ENCODE measurements at regions not wholly inside any gene's neighbourhood (a gene's known extent, or its start where the extent isn't known, plus 50 kb on each side); places are given as distances from the start of the nearest gene placed in this dataset.

DNA sequence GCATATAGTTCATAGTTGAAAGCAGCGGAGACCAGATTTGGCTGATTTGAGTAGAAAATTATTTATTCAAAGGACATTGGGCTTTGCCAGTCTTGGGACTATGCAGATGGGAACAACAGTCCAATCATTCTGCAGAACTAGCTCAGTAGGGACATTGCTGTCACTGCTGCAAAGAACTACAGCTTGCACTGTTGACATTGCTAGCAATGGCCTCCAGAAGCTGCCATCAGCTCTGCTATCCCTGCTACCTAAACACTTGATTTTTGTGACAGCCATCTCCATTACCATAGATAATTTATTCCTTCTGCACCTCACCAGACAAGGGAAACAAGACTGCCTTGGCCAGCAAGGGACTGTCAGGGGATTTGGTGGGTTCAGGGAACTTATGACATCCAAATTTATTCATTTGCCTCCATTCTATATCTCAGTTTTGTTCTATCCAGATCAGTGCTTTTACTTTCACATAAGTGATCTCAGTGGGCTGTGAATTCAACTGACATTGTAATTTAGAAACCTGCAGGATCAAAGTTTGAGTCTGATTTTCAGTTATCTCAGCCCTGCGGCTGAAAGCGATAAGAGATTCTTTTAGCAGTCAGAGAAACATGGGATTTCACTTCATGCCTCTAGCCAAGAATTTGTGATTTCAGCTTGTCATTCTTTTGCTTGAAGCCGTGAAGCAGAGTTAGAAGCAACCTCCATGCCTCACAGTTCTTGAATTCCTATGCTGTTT is 136.7 kb upstream of the FBXO33 start:
- no peak for DNase-seq (ENCODE audit: low read depth in 2 of 2)
- H3K4me3 ChIP-seq (replicated peaks in 1 of 2; ENCODE audit: low read depth in 2 of 2, low read length in 2 of 2): no peak overlapping the region
- TF ChIP-seq, protein P1, sequence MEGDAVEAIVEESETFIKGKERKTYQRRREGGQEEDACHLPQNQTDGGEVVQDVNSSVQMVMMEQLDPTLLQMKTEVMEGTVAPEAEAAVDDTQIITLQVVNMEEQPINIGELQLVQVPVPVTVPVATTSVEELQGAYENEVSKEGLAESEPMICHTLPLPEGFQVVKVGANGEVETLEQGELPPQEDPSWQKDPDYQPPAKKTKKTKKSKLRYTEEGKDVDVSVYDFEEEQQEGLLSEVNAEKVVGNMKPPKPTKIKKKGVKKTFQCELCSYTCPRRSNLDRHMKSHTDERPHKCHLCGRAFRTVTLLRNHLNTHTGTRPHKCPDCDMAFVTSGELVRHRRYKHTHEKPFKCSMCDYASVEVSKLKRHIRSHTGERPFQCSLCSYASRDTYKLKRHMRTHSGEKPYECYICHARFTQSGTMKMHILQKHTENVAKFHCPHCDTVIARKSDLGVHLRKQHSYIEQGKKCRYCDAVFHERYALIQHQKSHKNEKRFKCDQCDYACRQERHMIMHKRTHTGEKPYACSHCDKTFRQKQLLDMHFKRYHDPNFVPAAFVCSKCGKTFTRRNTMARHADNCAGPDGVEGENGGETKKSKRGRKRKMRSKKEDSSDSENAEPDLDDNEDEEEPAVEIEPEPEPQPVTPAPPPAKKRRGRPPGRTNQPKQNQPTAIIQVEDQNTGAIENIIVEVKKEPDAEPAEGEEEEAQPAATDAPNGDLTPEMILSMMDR (IDR thresholded peaks at IDR 0.05; ENCODE audit: low read depth, low read length): no peak

DNA sequence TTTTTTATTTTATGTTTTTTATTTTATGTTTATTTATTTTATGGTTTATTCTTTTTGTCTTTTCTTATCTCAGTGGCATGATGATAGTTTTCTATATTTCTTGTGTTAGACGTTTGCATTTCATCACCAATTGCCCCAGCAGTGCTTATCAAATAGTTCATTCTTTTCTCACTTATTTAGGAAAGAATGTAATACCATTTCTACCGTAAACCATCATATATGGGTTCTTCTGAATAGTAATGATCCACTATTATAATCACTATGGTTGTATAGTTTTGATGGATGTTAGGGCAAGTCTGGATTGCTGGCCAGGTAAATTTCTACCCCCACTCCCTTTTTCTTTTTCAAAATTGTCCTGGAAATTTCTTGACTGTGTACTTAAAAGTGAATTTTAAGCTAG is 134.6 kb upstream of the FBXO33 start:
- TF ChIP-seq, protein P1 (IDR thresholded peaks at IDR 0.05; ENCODE audit: low read depth, low read length): no peak
- no peak overlapping the region for H3K4me3 ChIP-seq (replicated peaks in 1 of 2; ENCODE audit: low read depth in 2 of 2, low read length in 2 of 2)
- DNase-seq (ENCODE audit: low read depth in 2 of 2): no peak

DNA sequence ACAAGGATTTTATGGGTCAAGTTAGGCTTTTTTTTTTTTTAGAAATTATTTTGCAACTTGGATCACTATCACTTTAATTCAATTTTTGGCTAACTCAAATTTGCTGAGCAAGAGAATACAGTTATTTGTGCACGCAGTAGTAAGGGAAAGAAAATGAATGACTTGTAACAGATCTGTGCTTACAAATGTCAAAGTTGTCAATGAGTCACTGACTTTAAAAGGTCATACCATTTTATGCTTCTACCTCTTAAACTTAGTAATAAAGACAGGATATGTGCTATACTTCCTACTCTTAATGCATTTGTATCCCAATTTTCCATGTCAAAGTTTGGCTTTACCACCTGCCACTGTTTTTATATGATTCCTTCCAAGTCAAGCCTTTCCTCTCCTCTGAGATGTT is 131.1 kb upstream of the FBXO33 start:
- DNase-seq (ENCODE audit: low read depth in 2 of 2): no peak
- H3K4me3 ChIP-seq (replicated peaks in 1 of 2; ENCODE audit: low read depth in 2 of 2, low read length in 2 of 2): no peak overlapping the region
- TF ChIP-seq, protein P1 (IDR thresholded peaks at IDR 0.05; ENCODE audit: low read depth, low read length): no peak

DNA sequence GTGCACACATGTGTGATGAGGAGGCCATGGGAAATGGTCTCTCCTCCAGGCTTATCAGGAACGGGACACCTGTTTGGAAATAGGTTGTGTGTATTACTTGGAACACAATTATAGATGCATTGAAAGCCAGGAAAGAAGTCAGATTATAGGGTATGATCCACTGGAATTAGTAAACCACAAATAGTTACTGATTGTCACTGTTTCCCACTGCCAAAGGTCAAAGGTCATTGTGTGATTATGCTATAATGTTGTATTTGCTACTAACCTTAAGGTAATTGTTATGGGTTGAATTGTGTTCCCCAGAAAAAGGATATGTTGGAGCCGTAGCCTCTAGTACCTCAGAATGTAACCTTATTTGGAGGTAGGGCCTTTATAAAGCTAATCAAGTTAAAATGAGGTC is 129.9 kb upstream of the FBXO33 start:
- TF ChIP-seq, protein P1 (IDR thresholded peaks at IDR 0.05; ENCODE audit: low read depth, low read length): no peak
- H3K4me3 ChIP-seq (replicated peaks in 1 of 2; ENCODE audit: low read depth in 2 of 2, low read length in 2 of 2): no peak overlapping the region
- no peak for DNase-seq (ENCODE audit: low read depth in 2 of 2)

DNA sequence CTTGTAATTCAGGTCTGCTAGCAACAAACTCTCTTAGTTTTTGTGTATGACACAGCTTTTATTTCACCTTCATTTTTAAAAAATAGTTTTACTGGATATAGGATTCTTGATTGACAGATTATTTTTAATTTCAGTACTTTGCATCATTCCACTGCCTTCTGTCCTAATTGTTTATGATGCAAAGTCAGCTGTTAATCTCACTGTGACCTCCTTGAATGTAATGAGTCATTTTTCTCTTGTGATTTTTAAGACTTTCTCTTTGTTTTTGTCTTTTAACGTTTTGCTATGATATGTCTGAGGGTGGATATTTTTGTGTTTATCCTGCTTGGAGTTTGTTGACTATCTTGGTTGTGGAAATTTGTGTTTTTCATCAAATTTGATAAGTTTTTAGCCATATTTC is 126.3 kb upstream of the FBXO33 start:
- TF ChIP-seq, protein P1 (IDR thresholded peaks at IDR 0.05; ENCODE audit: low read depth, low read length): no peak
- DNase-seq (ENCODE audit: low read depth in 2 of 2): no peak
- no peak overlapping the region for H3K4me3 ChIP-seq (replicated peaks in 1 of 2; ENCODE audit: low read depth in 2 of 2, low read length in 2 of 2)

DNA sequence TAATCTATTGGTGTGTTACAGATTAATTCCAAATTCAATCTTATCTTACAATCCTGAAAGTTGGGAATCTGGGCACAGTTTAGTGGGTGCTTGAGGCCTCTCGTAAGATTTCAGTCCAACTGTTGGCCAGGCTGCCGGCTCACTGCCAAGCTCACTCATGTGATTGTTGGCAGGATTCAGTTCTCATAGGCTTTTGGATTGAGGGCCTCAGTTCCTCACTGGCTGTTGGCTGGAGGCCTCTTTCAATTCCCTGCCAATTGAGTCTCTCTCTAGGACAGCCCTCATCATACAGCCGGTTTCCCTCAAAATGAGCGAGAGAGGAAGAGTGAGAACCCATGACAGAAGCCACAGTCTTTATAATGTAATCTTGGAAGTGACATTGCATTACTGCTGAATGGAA is 123.5 kb upstream of the FBXO33 start:
- DNase-seq (ENCODE audit: low read depth in 2 of 2): no peak
- no peak overlapping the region for H3K4me3 ChIP-seq (replicated peaks in 1 of 2; ENCODE audit: low read depth in 2 of 2, low read length in 2 of 2)
- TF ChIP-seq, protein P1 (IDR thresholded peaks at IDR 0.05; ENCODE audit: low read depth, low read length): no peak

DNA sequence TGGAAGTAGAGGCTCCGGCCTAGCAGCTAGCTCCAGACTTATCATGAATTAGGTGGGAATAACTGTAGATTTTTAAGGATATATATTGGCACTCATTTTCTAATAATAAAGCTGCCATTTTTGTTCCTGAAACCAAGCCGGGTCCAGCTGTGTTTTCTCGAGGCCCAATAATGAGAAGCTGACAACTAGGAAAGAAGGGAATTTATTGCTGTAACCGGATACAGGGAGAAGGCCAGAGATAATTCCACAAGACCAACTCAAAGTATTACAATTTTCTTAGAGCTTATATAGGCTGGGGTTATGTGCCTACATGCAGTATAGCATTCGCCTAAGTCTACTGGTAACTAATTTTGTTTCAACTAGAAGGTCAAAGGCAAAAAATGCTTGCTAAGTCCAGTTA is 122.3 kb upstream of the FBXO33 start:
- no peak overlapping the region for H3K4me3 ChIP-seq (replicated peaks in 1 of 2; ENCODE audit: low read depth in 2 of 2, low read length in 2 of 2)
- DNase-seq (ENCODE audit: low read depth in 2 of 2): no peak
- TF ChIP-seq, protein P1 (IDR thresholded peaks at IDR 0.05; ENCODE audit: low read depth, low read length): no peak

Data from cardiac fibroblast (primary cell).